H1 (cell line): ENCODE measurements at regions not wholly inside any gene's neighbourhood (a gene's known extent, or its start where the extent isn't known, plus 50 kb on each side); places are given as distances from the start of the nearest gene placed in this dataset.
"Not testable (repeated sequence)": the region's sequence is repeated elsewhere in the genome, so short reads cannot be mapped to it uniquely, and the experiment has no call there.

Source experiments
- CTCF ChIA-PET: fragments of 300-600 bp; sonication (Branson Sonifier 250); formaldehyde crosslinking; loops from one replicate; lab custom pipeline; 2021; ENCODE audit not compliant: partially characterized antibody; lab: Charles Lee
- POLR2A ChIA-PET: fragments of 300-600 bp; sonication (Branson Sonifier 250); formaldehyde crosslinking; loops from one replicate; lab custom pipeline; 2021; ENCODE audit warnings: inconsistent platforms; ENCODE audit not compliant: partially characterized antibody; lab: Charles Lee
- DNase-seq, 2 experiments: peaks; one replicate each; pipeline versions ENCODE4 v3.0.0 to v3.0.0-alpha.2; 2010 to 2022; ENCODE audit warnings: low spot score in 2 of 2, low read depth in 1 of 2, mixed read lengths in 1 of 2
- FAIRE-seq: peaks from 2 replicates; lab custom pipeline; 2011; peaks lifted over from hg19 to GRCh38; lab: Jason Lieb, UNC
- H2AFZ ChIP-seq: 2 replicates; pipeline ENCODE4 v1.8.1; 2012; ENCODE audit warnings: low read length, inconsistent platforms
- H2AK5ac ChIP-seq: 2 replicates; pipeline ENCODE4 v1.6.1; 2013; ENCODE audit warnings: low read depth, low read length
- H2BK120ac ChIP-seq: replicated peaks from 2 replicates; pipeline ENCODE3; 2013; ENCODE audit warnings: low read depth, low read length, inconsistent platforms
- H2BK12ac ChIP-seq: 2 replicates; pipeline ENCODE4 v1.6.1; 2013; ENCODE audit warnings: low read depth, low read length
- H2BK15ac ChIP-seq: 2 replicates; pipeline ENCODE4 v1.6.1; 2013; ENCODE audit warnings: low read length
- H2BK20ac ChIP-seq: 2 replicates; pipeline ENCODE4 v1.6.1; 2013; ENCODE audit warnings: low read length
- H2BK5ac ChIP-seq: 2 replicates; pipeline ENCODE4 v1.6.1; 2013; ENCODE audit warnings: low read depth, low read length
- H3K14ac ChIP-seq: 2 replicates; pipeline ENCODE4 v1.6.1; 2013; ENCODE audit warnings: inconsistent platforms; ENCODE audit not compliant: insufficient read length
- H3K18ac ChIP-seq: 2 replicates; pipeline ENCODE4 v1.6.1; 2013; ENCODE audit warnings: low read length; ENCODE audit errors: extremely low read depth
- H3K23ac ChIP-seq: 2 replicates; pipeline ENCODE4 v1.6.1; 2013; ENCODE audit warnings: inconsistent platforms; ENCODE audit not compliant: insufficient read length
- H3K23me2 ChIP-seq: 2 replicates; pipeline ENCODE4 v1.6.1; 2013; ENCODE audit warnings: low read depth, low read length
- H3K27ac ChIP-seq: 2 replicates; pipeline ENCODE4 v1.6.1; 2011; ENCODE audit warnings: low read depth, low read length, inconsistent platforms
- H3K27me3 ChIP-seq, 4 experiments: replicated peaks in 1 of 4; 1 replicate in 1 of 4; 2 replicates in 3 of 4; pipeline versions ENCODE4 v1.6.1 to v1.8.1; 2011 to 2013; ENCODE audit warnings: low read length in 3 of 4, mild to moderate bottlenecking in 3 of 4, inconsistent platforms in 2 of 4, mixed read lengths in 2 of 4, moderate library complexity in 1 of 4; ENCODE audit not compliant: control insufficient read depth in 3 of 4, insufficient read depth in 3 of 4; ENCODE audit errors: extremely low read depth in 1 of 4
- H3K36me3 ChIP-seq, 4 experiments: 2 replicates each; pipeline versions ENCODE4 v1.6.1 to v1.8.1; 2011 to 2013; ENCODE audit warnings: mild to moderate bottlenecking in 4 of 4, low read length in 3 of 4, moderate library complexity in 2 of 4, control low read depth in 1 of 4, inconsistent platforms in 1 of 4; ENCODE audit not compliant: insufficient read depth in 4 of 4, control insufficient read depth in 2 of 4
- H3K4ac ChIP-seq: replicated peaks from 2 replicates; pipeline ENCODE3; 2013; ENCODE audit warnings: low read length, low read depth, mixed read lengths, inconsistent platforms; ENCODE audit not compliant: insufficient read length
- H3K4me1 ChIP-seq, 4 experiments: replicated peaks in 1 of 4; 1 replicate in 1 of 4; 2 replicates in 3 of 4; pipeline versions ENCODE4 v1.6.1 to v1.8.1; 2011 to 2013; ENCODE audit warnings: low read length in 3 of 4, inconsistent platforms in 2 of 4, mixed read lengths in 1 of 4; ENCODE audit not compliant: insufficient read depth in 4 of 4, control insufficient read depth in 3 of 4
- H3K4me2 ChIP-seq, 2 experiments: 2 replicates each; pipeline versions ENCODE4 v1.6.1 to v1.8.1; 2011 to 2013; ENCODE audit warnings: low read depth in 2 of 2, low read length in 2 of 2, control low read depth in 1 of 2, inconsistent platforms in 1 of 2, mild to moderate bottlenecking in 1 of 2; ENCODE audit not compliant: insufficient read depth in 1 of 2
- H3K4me3 ChIP-seq, 4 experiments: fragments of 200-600, 300-600 bp in 1 of 4; sonication (generic), shearing (Covaris generic), sonication (Bioruptor Twin) in 1 of 4; 2 replicates each; pipeline versions ENCODE4 v1.5.1 to v1.8.1; 2011 to 2016; ENCODE audit warnings: low read length in 4 of 4, low read depth in 3 of 4, control low read depth in 2 of 4, inconsistent platforms in 2 of 4, mild to moderate bottlenecking in 2 of 4, mixed read lengths in 1 of 4, moderate library complexity in 1 of 4; ENCODE audit not compliant: insufficient read depth in 2 of 4; ENCODE audit errors: extremely low read depth in 1 of 4
- H3K56ac ChIP-seq: replicated peaks from 2 replicates; pipeline ENCODE3; 2013; ENCODE audit warnings: low read depth, mild to moderate bottlenecking, mixed read lengths, low read length, inconsistent platforms; ENCODE audit not compliant: insufficient read length
- H3K79me1 ChIP-seq: 2 replicates; pipeline ENCODE4 v1.6.1; 2013; ENCODE audit warnings: low read depth, low read length, control low read depth
- H3K79me2 ChIP-seq, 2 experiments: 2 replicates each; pipeline versions ENCODE4 v1.6.1 to v1.8.1; 2012 to 2013; ENCODE audit warnings: low read length in 2 of 2, mild to moderate bottlenecking in 2 of 2, inconsistent platforms in 1 of 2; ENCODE audit not compliant: insufficient read depth in 2 of 2, control insufficient read depth in 1 of 2
- H3K9ac ChIP-seq, 4 experiments: replicated peaks in 1 of 4; 1 replicate in 1 of 4; 2 replicates in 3 of 4; pipeline versions ENCODE4 v1.6.1 to v1.8.1; 2011 to 2013; ENCODE audit warnings: low read depth in 3 of 4, low read length in 3 of 4, control low read depth in 2 of 4, mild to moderate bottlenecking in 2 of 4, moderate library complexity in 2 of 4, inconsistent platforms in 1 of 4; ENCODE audit errors: extremely low read depth in 1 of 4
- H3K9me3 ChIP-seq, 2 experiments: 2 replicates each; pipeline versions ENCODE4 v1.6.1 to v1.8.1; 2012 to 2013; ENCODE audit warnings: mild to moderate bottlenecking in 2 of 2, moderate library complexity in 2 of 2, control low read depth in 1 of 2, inconsistent platforms in 1 of 2, low read depth in 1 of 2, low read length in 1 of 2, mixed read lengths in 1 of 2; ENCODE audit not compliant: insufficient read depth in 2 of 2
- H4K20me1 ChIP-seq, 2 experiments: replicated peaks in 1 of 2; 2 replicates each; pipeline versions ENCODE3 to v1.8.1; 2011 to 2013; ENCODE audit warnings: inconsistent platforms in 2 of 2, low read length in 2 of 2, mild to moderate bottlenecking in 1 of 2; ENCODE audit not compliant: insufficient read depth in 2 of 2, control insufficient read depth in 1 of 2
- H4K5ac ChIP-seq: 2 replicates; pipeline ENCODE4 v1.6.1; 2013; ENCODE audit warnings: low read length, low read depth, mixed read lengths, inconsistent platforms; ENCODE audit not compliant: insufficient read length
- H4K8ac ChIP-seq: 2 replicates; pipeline ENCODE4 v1.8.0; 2013; ENCODE audit warnings: mild to moderate bottlenecking, moderate library complexity, low read length, inconsistent platforms; ENCODE audit not compliant: insufficient read depth; ENCODE audit errors: extremely low read depth
- H4K91ac ChIP-seq: replicated peaks from 2 replicates; pipeline ENCODE3; 2013; ENCODE audit warnings: low read length, mixed read lengths, inconsistent platforms; ENCODE audit not compliant: insufficient read length
- BACH1 ChIP-seq: IDR thresholded peaks from 2 replicates; pipeline ENCODE4 v1.6.1; 2012; ENCODE audit warnings: low read length, improper control_type of control experiment
- HDAC2 ChIP-seq, 2 experiments: fragments of 300-600 bp in 1 of 2; sonication (generic) in 1 of 2; IDR thresholded peaks; 2 replicates each; pipeline ENCODE4 v1.6.1; 2011 to 2012; ENCODE audit warnings: low read depth in 2 of 2, low read length in 2 of 2, mild to moderate bottlenecking in 2 of 2, moderate library complexity in 2 of 2, borderline replicate concordance in 1 of 2, inconsistent platforms in 1 of 2
- JUN ChIP-seq: IDR thresholded peaks from 2 replicates; pipeline ENCODE4 v1.6.1; 2011; ENCODE audit warnings: low read depth, mild to moderate bottlenecking, improper control_type of control experiment, low read length
- SAP30 ChIP-seq: fragments of 300-600 bp; sonication (generic); IDR thresholded peaks from 2 replicates; pipeline ENCODE4 v1.7.1; 2012; ENCODE audit warnings: low read length, moderate library complexity, mild to moderate bottlenecking, inconsistent platforms; ENCODE audit not compliant: insufficient read depth, insufficient replicate concordance
- SIX5 ChIP-seq: IDR thresholded peaks from 2 replicates; pipeline ENCODE4 v1.6.1; 2011; ENCODE audit warnings: mild to moderate bottlenecking, low read depth, low read length
- WGBS, 2 experiments: shearing (Covaris generic) in 1 of 2; methylation state at CpG; one replicate each; pipeline versions ENCODE4 v1.1.6 to v1.1.7; 2013 to 2015; ENCODE audit warnings: low lambda C conversion rate in 2 of 2, mixed read lengths in 2 of 2, inconsistent platforms in 1 of 2, low coverage in 1 of 2, missing lambda C conversion rate in 1 of 2; ENCODE audit not compliant: insufficient replicate concordance in 2 of 2, insufficient coverage in 1 of 2, insufficient read length in 1 of 2; ENCODE audit errors: extremely low coverage in 1 of 2, missing lambda C conversion rate in 1 of 2; 5-methylcytosine and 5-hydroxymethylcytosine counted together

GRCh38 chr11:38824573-38824972 is 2226.5 kb upstream of the RAG2 start (continued):
- TF ChIP-seq JUN (no peak), HDAC2 (IDR thresholded peaks at IDR 0.05; ENCODE audit: borderline replicate concordance in 1 of 2, low read depth in 2 of 2, low read length in 2 of 2) (no peak), SAP30 (no peak), SIX5 (no peak), BACH1 (no peak)
- TF ChIP-seq, all 59 proteins: peak for 2

DNA sequence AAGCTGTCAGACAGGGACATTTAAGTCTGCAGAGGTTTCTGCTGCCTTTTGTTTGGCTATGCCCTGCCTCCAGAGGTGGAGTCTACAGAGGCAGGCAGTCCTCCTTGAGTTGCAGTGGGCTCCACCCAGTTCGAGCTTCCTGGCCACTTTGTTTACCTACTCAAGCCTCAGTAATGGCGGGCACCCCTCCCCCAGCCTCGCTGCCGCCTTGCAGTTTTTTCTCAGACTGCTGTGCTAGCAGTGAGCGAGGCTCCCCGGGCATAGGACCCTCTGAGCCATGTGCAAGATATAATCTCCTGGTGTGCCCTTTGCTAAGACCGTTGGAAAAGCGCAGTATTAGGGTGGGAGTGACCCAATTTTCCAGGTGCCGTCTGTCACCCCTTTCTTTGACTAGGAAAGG is 2223.8 kb upstream of the RAG2 start:
- WGBS, 2 experiments = 88% methylated on average over 9 of the region's 9 CpGs; no CpG with 5 or more reads in 1 of the 2 experiments
- H3K36me3 ChIP-seq, H3K9me3 ChIP-seq, H2AK5ac ChIP-seq, H2BK5ac ChIP-seq, H3K79me2 ChIP-seq, H3K79me1 ChIP-seq, H3K4ac ChIP-seq, H4K5ac ChIP-seq, H3K23me2 ChIP-seq, H3K9ac ChIP-seq, DNase-seq, CTCF ChIA-PET, H3K27me3 ChIP-seq, H4K91ac ChIP-seq, H3K27ac ChIP-seq, H2BK15ac ChIP-seq, H3K14ac ChIP-seq, H3K18ac ChIP-seq, H3K4me3 ChIP-seq, H4K8ac ChIP-seq, H2AFZ ChIP-seq, H3K23ac ChIP-seq, H3K4me1 ChIP-seq, POLR2A ChIA-PET, H4K20me1 ChIP-seq, H3K4me2 ChIP-seq, H2BK120ac ChIP-seq, H2BK12ac ChIP-seq, H3K56ac ChIP-seq, H2BK20ac ChIP-seq, FAIRE-seq: not testable (repeated sequence)
